Thyroid gland (tissue), 4 donors: ENCODE measurements at regions not wholly inside any gene's neighbourhood (a gene's known extent, or its start where the extent isn't known, plus 50 kb on each side); places are given as distances from the start of the nearest gene placed in this dataset.

Experiments
- POLR2A ChIP-seq, 2 donors: fragments of 450-650 bp; IDR thresholded peaks; one replicate each; pipeline ENCODE4 v1.6.1; 2017; ENCODE audit warnings: antibody characterized with exemption in 2 of 2, mild to moderate bottlenecking in 2 of 2, moderate library complexity in 1 of 2
- TF ChIP-seq, protein P1 (sequence below), 6 experiments: fragments of 200-600 bp in 3 of 6; fragments of 450-650 bp in 3 of 6; sonication (generic) in 3 of 6; IDR thresholded peaks; one replicate each; pipeline ENCODE4 v1.5.1; 2016 to 2019; ENCODE audit warnings: antibody characterized with exemption in 6 of 6, mild to moderate bottlenecking in 2 of 6, inconsistent platforms in 1 of 6, moderate library complexity in 1 of 6

GRCh38 chr4:138538743-138539142, 296.6 kb upstream of the SLC7A11 start:
- TF ChIP-seq, protein P1, sequence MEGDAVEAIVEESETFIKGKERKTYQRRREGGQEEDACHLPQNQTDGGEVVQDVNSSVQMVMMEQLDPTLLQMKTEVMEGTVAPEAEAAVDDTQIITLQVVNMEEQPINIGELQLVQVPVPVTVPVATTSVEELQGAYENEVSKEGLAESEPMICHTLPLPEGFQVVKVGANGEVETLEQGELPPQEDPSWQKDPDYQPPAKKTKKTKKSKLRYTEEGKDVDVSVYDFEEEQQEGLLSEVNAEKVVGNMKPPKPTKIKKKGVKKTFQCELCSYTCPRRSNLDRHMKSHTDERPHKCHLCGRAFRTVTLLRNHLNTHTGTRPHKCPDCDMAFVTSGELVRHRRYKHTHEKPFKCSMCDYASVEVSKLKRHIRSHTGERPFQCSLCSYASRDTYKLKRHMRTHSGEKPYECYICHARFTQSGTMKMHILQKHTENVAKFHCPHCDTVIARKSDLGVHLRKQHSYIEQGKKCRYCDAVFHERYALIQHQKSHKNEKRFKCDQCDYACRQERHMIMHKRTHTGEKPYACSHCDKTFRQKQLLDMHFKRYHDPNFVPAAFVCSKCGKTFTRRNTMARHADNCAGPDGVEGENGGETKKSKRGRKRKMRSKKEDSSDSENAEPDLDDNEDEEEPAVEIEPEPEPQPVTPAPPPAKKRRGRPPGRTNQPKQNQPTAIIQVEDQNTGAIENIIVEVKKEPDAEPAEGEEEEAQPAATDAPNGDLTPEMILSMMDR (IDR thresholded peaks at IDR 0.05): no peak
- no peak for TF ChIP-seq POLR2A (IDR thresholded peaks at IDR 0.05)
